ENCODE measurements at regions not wholly inside any gene's neighbourhood (a gene's known extent, or its start where the extent isn't known, plus 50 kb on each side); places are given as distances from the start of the nearest gene placed in this dataset.

- H3K4me3 Mint-ChIP-seq, result no peak overlapping the region
- no peak overlapping the region for H3K27ac Mint-ChIP-seq
- H3K36me3 Mint-ChIP-seq, result no peaks in the 10 kb centered on the region
- ATAC-seq, result no peak
- peaks cover 0 to 20% (median 6%) of the 10 kb centered on the region in 11 donors for H3K9me3 Mint-ChIP-seq
- H3K9me3 ChIP-seq (ENCODE audit: control insufficient read depth in 2 of 3, low read length in 3 of 3), result no peaks in the 10 kb centered on the region
- H3K27ac ChIP-seq (ENCODE audit: low read depth, low read length), result no peak overlapping the region
- POLR2A ChIA-PET, result no interaction called here
- no peaks in the 10 kb centered on the region for H3K4me1 Mint-ChIP-seq
- H3K27me3 Mint-ChIP-seq, result no peaks in the 10 kb centered on the region
- no peaks in the 10 kb centered on the region for H3K27me3 ChIP-seq (ENCODE audit: control insufficient read depth in 2 of 2, insufficient read depth in 2 of 2, low read length in 2 of 2)
- H3K4me1 ChIP-seq (ENCODE audit: control insufficient read depth in 2 of 2, insufficient read depth in 2 of 2, low read length in 2 of 2), result no peaks in the 10 kb centered on the region
- CTCF ChIA-PET, result no interaction called here
- H3K4me3 ChIP-seq (ENCODE audit: low read length), result no peak overlapping the region
- no peaks in the 10 kb centered on the region for H3K36me3 ChIP-seq (ENCODE audit: control insufficient read depth in 2 of 3, insufficient read depth in 3 of 3, low read length in 3 of 3)
- no peak for DNase-seq
- intact Hi-C loops (cut with micrococcal nuclease), result no loop called here
Observed at GRCh38 chr18:27331606-27332005, 146.5 kb upstream of the CHST9 start.

GRCh38 chr18:27314996-27315395, 129.9 kb upstream of the CHST9 start:
- Mint-ChIP-seq H3K27me3 (no peaks in the 10 kb centered on the region), H3K27ac (no peak overlapping the region), H3K9me3 (peaks cover 0 to 27% (median 3%) of the 10 kb centered on the region in 11 donors), H3K4me3 (no peak overlapping the region), H3K36me3 (no peaks in the 10 kb centered on the region), H3K4me1 (no peaks in the 10 kb centered on the region)
- Histone ChIP-seq H3K36me3 (ENCODE audit: control insufficient read depth in 2 of 3, insufficient read depth in 3 of 3, low read length in 3 of 3) (no peaks in the 10 kb centered on the region), H3K4me1 (ENCODE audit: control insufficient read depth in 2 of 2, insufficient read depth in 2 of 2, low read length in 2 of 2) (no peaks in the 10 kb centered on the region), H3K27ac (ENCODE audit: low read depth, low read length) (no peak overlapping the region), H3K27me3 (ENCODE audit: control insufficient read depth in 2 of 2, insufficient read depth in 2 of 2, low read length in 2 of 2) (no peaks in the 10 kb centered on the region), H3K4me3 (ENCODE audit: low read length) (no peak overlapping the region), H3K9me3 (ENCODE audit: control insufficient read depth in 2 of 3, low read length in 3 of 3) (no peaks in the 10 kb centered on the region)
- no peak for ATAC-seq
- POLR2A ChIA-PET, result no interaction called here
- intact Hi-C loops (cut with micrococcal nuclease), result no loop called here
- no peak for DNase-seq
- CTCF ChIA-PET, result no interaction called here

GRCh38 chr18:27313678-27314077, 128.6 kb upstream of the CHST9 start:
- no peak overlapping the region for H3K4me3 ChIP-seq (ENCODE audit: low read length)

GRCh38 chr18:27312853-27313252, 127.7 kb upstream of the CHST9 start:
- Histone ChIP-seq H3K4me3 (ENCODE audit: low read length) (no peak overlapping the region), H3K36me3 (ENCODE audit: control insufficient read depth in 2 of 3, insufficient read depth in 3 of 3, low read length in 3 of 3) (no peaks in the 10 kb centered on the region), H3K27ac (ENCODE audit: low read depth, low read length) (no peak overlapping the region), H3K4me1 (ENCODE audit: control insufficient read depth in 2 of 2, insufficient read depth in 2 of 2, low read length in 2 of 2) (no peaks in the 10 kb centered on the region), H3K9me3 (ENCODE audit: control insufficient read depth in 2 of 3, low read length in 3 of 3) (no peaks in the 10 kb centered on the region), H3K27me3 (ENCODE audit: control insufficient read depth in 2 of 2, insufficient read depth in 2 of 2, low read length in 2 of 2) (no peaks in the 10 kb centered on the region)
- Mint-ChIP-seq H3K4me1 (no peaks in the 10 kb centered on the region), H3K9me3 (peaks cover 0 to 15% (median 3%) of the 10 kb centered on the region in 11 donors), H3K4me3 (no peak overlapping the region), H3K27me3 (no peaks in the 10 kb centered on the region), H3K36me3 (no peaks in the 10 kb centered on the region), H3K27ac (no peak overlapping the region)
- ATAC-seq (no peak), DNase-seq (no peak)
- ChIA-PET CTCF (no interaction called here), POLR2A (no interaction called here)
- intact Hi-C loops (cut with micrococcal nuclease), result no loop called here

More at GRCh38 chr18:27313678-27314077, 128.6 kb upstream of the CHST9 start:
- Mint-ChIP-seq H3K4me1 (no peaks in the 10 kb centered on the region), H3K36me3 (no peaks in the 10 kb centered on the region), H3K27me3 (no peaks in the 10 kb centered on the region), H3K27ac (no peak overlapping the region), H3K9me3 (peaks cover 0 to 15% (median 3%) of the 10 kb centered on the region in 11 donors), H3K4me3 (no peak overlapping the region)
- ChIA-PET CTCF (no interaction called here), POLR2A (no interaction called here)
- ATAC-seq (no peak), DNase-seq (no peak)
- Histone ChIP-seq H3K9me3 (ENCODE audit: control insufficient read depth in 2 of 3, low read length in 3 of 3) (no peaks in the 10 kb centered on the region), H3K4me1 (ENCODE audit: control insufficient read depth in 2 of 2, insufficient read depth in 2 of 2, low read length in 2 of 2) (no peaks in the 10 kb centered on the region), H3K36me3 (ENCODE audit: control insufficient read depth in 2 of 3, insufficient read depth in 3 of 3, low read length in 3 of 3) (no peaks in the 10 kb centered on the region), H3K27ac (ENCODE audit: low read depth, low read length) (no peak overlapping the region), H3K27me3 (ENCODE audit: control insufficient read depth in 2 of 2, insufficient read depth in 2 of 2, low read length in 2 of 2) (no peaks in the 10 kb centered on the region)
- intact Hi-C loops (cut with micrococcal nuclease), result no loop called here

GRCh38 chr18:27312153-27312552, 127.0 kb upstream of the CHST9 start:
- ChIA-PET CTCF (no interaction called here), POLR2A (no interaction called here)
- intact Hi-C loops (cut with micrococcal nuclease), result no loop called here

GRCh38 chr18:27311114-27311513, 126.0 kb upstream of the CHST9 start:
- no peaks in the 10 kb centered on the region for H3K4me1 Mint-ChIP-seq

More at GRCh38 chr18:27312153-27312552, 127.0 kb upstream of the CHST9 start:
- H3K4me3 ChIP-seq (ENCODE audit: low read length), result no peak overlapping the region
- ATAC-seq (no peak), DNase-seq (no peak)
- Mint-ChIP-seq H3K4me1 (no peaks in the 10 kb centered on the region), H3K27me3 (no peaks in the 10 kb centered on the region), H3K36me3 (no peaks in the 10 kb centered on the region), H3K4me3 (no peak overlapping the region), H3K9me3 (peaks cover 0 to 15% (median 3%) of the 10 kb centered on the region in 11 donors), H3K27ac (no peak overlapping the region)
- no peaks in the 10 kb centered on the region for H3K9me3 ChIP-seq (ENCODE audit: control insufficient read depth in 2 of 3, low read length in 3 of 3)
- H3K4me1 ChIP-seq (ENCODE audit: control insufficient read depth in 2 of 2, insufficient read depth in 2 of 2, low read length in 2 of 2), result no peaks in the 10 kb centered on the region
- H3K36me3 ChIP-seq (ENCODE audit: control insufficient read depth in 2 of 3, insufficient read depth in 3 of 3, low read length in 3 of 3), result no peaks in the 10 kb centered on the region
- H3K27me3 ChIP-seq (ENCODE audit: control insufficient read depth in 2 of 2, insufficient read depth in 2 of 2, low read length in 2 of 2), result no peaks in the 10 kb centered on the region
- H3K27ac ChIP-seq (ENCODE audit: low read depth, low read length), result no peak overlapping the region

GRCh38 chr18:27301615-27302378, 116.7 kb upstream of the CHST9 start:
- H3K9me3 ChIP-seq (ENCODE audit: control insufficient read depth in 2 of 3, low read length in 3 of 3), result no peaks in the 10 kb centered on the region
- POLR2A ChIA-PET, result no interaction called here
- no peaks in the 10 kb centered on the region for H3K4me1 Mint-ChIP-seq
- ATAC-seq (no peak), DNase-seq (no peak)
- CTCF ChIA-PET, result no interaction called here
- no peaks in the 10 kb centered on the region for H3K36me3 Mint-ChIP-seq
- no peak overlapping the region for H3K27ac Mint-ChIP-seq
- no peaks in the 10 kb centered on the region for H3K27me3 ChIP-seq (ENCODE audit: control insufficient read depth in 2 of 2, insufficient read depth in 2 of 2, low read length in 2 of 2)
- H3K4me3 Mint-ChIP-seq, result no peak overlapping the region
- H3K36me3 ChIP-seq (ENCODE audit: control insufficient read depth in 2 of 3, insufficient read depth in 3 of 3, low read length in 3 of 3), result no peaks in the 10 kb centered on the region
- no peaks in the 10 kb centered on the region for H3K27me3 Mint-ChIP-seq
- H3K4me3 ChIP-seq (ENCODE audit: low read length), result no peak overlapping the region
- no peak overlapping the region for H3K27ac ChIP-seq (ENCODE audit: low read depth, low read length)
- H3K9me3 Mint-ChIP-seq, result peaks cover 2 to 12% (median 5%) of the 10 kb centered on the region in 11 donors
- intact Hi-C loops (cut with micrococcal nuclease), result no loop called here
- H3K4me1 ChIP-seq (ENCODE audit: control insufficient read depth in 2 of 2, insufficient read depth in 2 of 2, low read length in 2 of 2), result no peaks in the 10 kb centered on the region

More at GRCh38 chr18:27311114-27311513, 126.0 kb upstream of the CHST9 start:
- H3K36me3 Mint-ChIP-seq, result no peaks in the 10 kb centered on the region
- H3K4me1 ChIP-seq (ENCODE audit: control insufficient read depth in 2 of 2, insufficient read depth in 2 of 2, low read length in 2 of 2), result no peaks in the 10 kb centered on the region
- no peaks in the 10 kb centered on the region for H3K27me3 Mint-ChIP-seq
- H3K36me3 ChIP-seq (ENCODE audit: control insufficient read depth in 2 of 3, insufficient read depth in 3 of 3, low read length in 3 of 3), result no peaks in the 10 kb centered on the region
- DNase-seq (no peak), ATAC-seq (no peak)
- H3K9me3 Mint-ChIP-seq, result peaks cover 2 to 18% (median 4%) of the 10 kb centered on the region in 11 donors
- intact Hi-C loops (cut with micrococcal nuclease), result no loop called here
- no peak overlapping the region for H3K27ac ChIP-seq (ENCODE audit: low read depth, low read length)
- POLR2A ChIA-PET, result no interaction called here
- no peaks in the 10 kb centered on the region for H3K27me3 ChIP-seq (ENCODE audit: control insufficient read depth in 2 of 2, insufficient read depth in 2 of 2, low read length in 2 of 2)
- no peaks in the 10 kb centered on the region for H3K9me3 ChIP-seq (ENCODE audit: control insufficient read depth in 2 of 3, low read length in 3 of 3)
- no peak overlapping the region for H3K4me3 ChIP-seq (ENCODE audit: low read length)
- H3K27ac Mint-ChIP-seq, result no peak overlapping the region
- H3K4me3 Mint-ChIP-seq, result no peak overlapping the region
- CTCF ChIA-PET, result no interaction called here

All from naive thymus-derived CD4-positive, alpha-beta T cell (primary cell).